Neuronal stem cell (in vitro differentiated cells): ENCODE measurements at regions not wholly inside any gene's neighbourhood (a gene's known extent, or its start where the extent isn't known, plus 50 kb on each side); places are given as distances from the start of the nearest gene placed in this dataset.
A peak's percentile ranks its signal among the peaks of the same experiment; 100 is the strongest.

Experiments used
- DNase-seq: peaks from one replicate; pipeline ENCODE4 v3.0.0-alpha.2; 2013; ENCODE audit warnings: low spot score
- H2AFZ ChIP-seq: one replicate; pipeline ENCODE4 v1.6.1; 2013; ENCODE audit warnings: mild to moderate bottlenecking, low read length, inconsistent platforms
- H2AK5ac ChIP-seq: 2 replicates; pipeline ENCODE4 v1.6.1; 2013; ENCODE audit warnings: low read depth, mild to moderate bottlenecking, inconsistent platforms, low read length, moderate library complexity, mixed read lengths
- H2BK120ac ChIP-seq: 2 replicates; pipeline ENCODE4 v1.6.1; 2013; ENCODE audit warnings: low read depth, mild to moderate bottlenecking, inconsistent platforms, low read length, moderate library complexity, mixed read lengths
- H2BK12ac ChIP-seq: one replicate; pipeline ENCODE4 v1.6.1; 2013; ENCODE audit warnings: low read length, inconsistent platforms
- H2BK15ac ChIP-seq: 2 replicates; pipeline ENCODE4 v1.6.1; 2013; ENCODE audit warnings: mild to moderate bottlenecking, low read length, inconsistent platforms, mixed read lengths
- H2BK5ac ChIP-seq: one replicate; pipeline ENCODE4 v1.6.1; 2013; ENCODE audit warnings: inconsistent platforms, mild to moderate bottlenecking, low read length, moderate library complexity
- H3K14ac ChIP-seq: one replicate; pipeline ENCODE4 v1.6.1; 2013; ENCODE audit warnings: low read length, inconsistent platforms
- H3K18ac ChIP-seq: 2 replicates; pipeline ENCODE4 v1.6.1; 2013; ENCODE audit warnings: low read length, inconsistent platforms
- H3K23ac ChIP-seq: 2 replicates; pipeline ENCODE4 v1.6.1; 2013; ENCODE audit warnings: low read depth, mild to moderate bottlenecking, mixed read lengths, low read length, inconsistent platforms; ENCODE audit not compliant: poor library complexity
- H3K27ac ChIP-seq: replicated peaks from 3 replicates; pipeline ENCODE4 v1.5.1; 2013; ENCODE audit warnings: low read length, inconsistent platforms
- H3K27me3 ChIP-seq, 3 experiments: 2 replicates each; pipeline ENCODE4 v1.6.1; 2013; ENCODE audit warnings: low read length in 3 of 3, mild to moderate bottlenecking in 2 of 3, inconsistent platforms in 1 of 3, low read depth in 1 of 3, mixed read lengths in 1 of 3, moderate library complexity in 1 of 3; ENCODE audit not compliant: control insufficient read depth in 3 of 3, insufficient read depth in 3 of 3
- H3K36me3 ChIP-seq, 2 donors: replicated peaks in 1 of 2; 2 replicates each; pipeline ENCODE4 v1.6.1; 2013; ENCODE audit warnings: low read length in 2 of 2; ENCODE audit not compliant: control insufficient read depth in 2 of 2, insufficient read depth in 2 of 2
- H3K4ac ChIP-seq: 2 replicates; pipeline ENCODE4 v1.6.1; 2013; ENCODE audit warnings: inconsistent platforms, mild to moderate bottlenecking, low read length, moderate library complexity
- H3K4me1 ChIP-seq, 2 donors: 1 replicate in 1 of 2; 2 replicates in 1 of 2; pipeline ENCODE4 v1.6.1; 2013; ENCODE audit warnings: low read length in 2 of 2, low read depth in 1 of 2; ENCODE audit not compliant: control insufficient read depth in 2 of 2, insufficient read depth in 1 of 2
- H3K4me2 ChIP-seq: one replicate; pipeline ENCODE4 v1.6.1; 2013; ENCODE audit warnings: mild to moderate bottlenecking, low read length, inconsistent platforms; ENCODE audit not compliant: insufficient read depth, poor library complexity, severe bottlenecking
- H3K4me3 ChIP-seq, 2 donors: 2 replicates each; pipeline ENCODE4 v1.5.1; 2013; ENCODE audit warnings: low read length in 2 of 2, mild to moderate bottlenecking in 2 of 2, inconsistent platforms in 1 of 2, moderate library complexity in 1 of 2
- H3K79me1 ChIP-seq: one replicate; pipeline ENCODE4 v1.6.1; 2013; ENCODE audit warnings: low read depth, mild to moderate bottlenecking, inconsistent platforms, low read length, moderate library complexity
- H3K9ac ChIP-seq: one replicate; pipeline ENCODE4 v1.6.1; 2013; ENCODE audit warnings: mild to moderate bottlenecking, low read depth, low read length, inconsistent platforms; ENCODE audit not compliant: poor library complexity
- H3K9me3 ChIP-seq, 2 donors: replicated peaks in 1 of 2; 2 replicates each; pipeline versions ENCODE3 to v1.6.1; 2013; ENCODE audit warnings: low read length in 2 of 2, mild to moderate bottlenecking in 2 of 2, inconsistent platforms in 1 of 2, low read depth in 1 of 2, mixed read lengths in 1 of 2, moderate library complexity in 1 of 2; ENCODE audit not compliant: control insufficient read depth in 2 of 2, insufficient read depth in 1 of 2
- H4K8ac ChIP-seq: one replicate; pipeline ENCODE4 v1.6.1; 2013; ENCODE audit warnings: low read depth, mild to moderate bottlenecking, inconsistent platforms, low read length, moderate library complexity
- H4K91ac ChIP-seq: one replicate; pipeline ENCODE4 v1.6.1; 2013; ENCODE audit warnings: low read length, low read depth, mild to moderate bottlenecking, inconsistent platforms; ENCODE audit not compliant: poor library complexity
- WGBS, 2 donors: extraction: QIAGEN DNeasy Blood & Tissue Kit; methylation state at CpG; one replicate each; pipeline ENCODE4 v1.1.7; 2013; ENCODE audit warnings: missing lambda C conversion rate in 2 of 2, mixed read lengths in 1 of 2; ENCODE audit not compliant: insufficient read length in 2 of 2, insufficient replicate concordance in 1 of 2; ENCODE audit errors: extremely low coverage in 2 of 2; 5-methylcytosine and 5-hydroxymethylcytosine counted together

DNA sequence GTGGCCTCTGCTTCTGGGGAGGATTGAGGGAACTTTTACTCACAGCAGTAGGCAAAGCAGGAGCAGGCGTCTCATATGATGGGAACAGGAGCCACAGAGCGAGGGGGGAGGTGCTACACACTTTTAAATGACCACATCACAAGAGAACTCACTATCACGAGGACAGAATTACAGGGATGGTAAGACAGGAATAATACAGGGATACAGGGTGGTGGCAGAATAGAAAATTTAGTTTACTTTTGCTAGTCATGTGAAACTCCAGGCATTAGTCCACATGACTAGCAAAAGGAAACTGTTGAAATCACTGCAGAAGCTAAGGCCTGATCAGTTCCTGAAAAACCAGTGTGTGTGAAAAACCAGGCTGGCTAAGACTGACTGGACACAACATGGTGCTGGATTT, 382.4 kb downstream of the NNT start:
- Histone ChIP-seq H3K79me1 (no peaks in the 10 kb centered on the region), H3K14ac (no peak overlapping the region), H3K18ac (no peak overlapping the region), H4K91ac (no peak overlapping the region), H3K4me1 (peaks cover 0 to 2% of the 10 kb centered on the region in 2 donors), H2BK12ac (no peak overlapping the region), H3K4me2 (no peak overlapping the region), H3K27ac (no peak overlapping the region), H3K4me3 (no peak overlapping the region), H3K36me3 (no peaks in the 10 kb centered on the region), H2BK5ac (no peak overlapping the region), H3K9me3 (no peaks in the 10 kb centered on the region), H4K8ac (no peak overlapping the region), H3K9ac (no peak overlapping the region), H3K27me3 (no peaks in the 10 kb centered on the region), H2BK15ac (no peak overlapping the region), H2AK5ac (no peak overlapping the region), H2BK120ac (no peak overlapping the region), H2AFZ (no peak overlapping the region), H3K23ac (no peak overlapping the region), H3K4ac (no peak overlapping the region)
- no peak for DNase-seq
- WGBS, 2 donors = no CpG with 5 or more reads among the region's 3 CpGs

DNA sequence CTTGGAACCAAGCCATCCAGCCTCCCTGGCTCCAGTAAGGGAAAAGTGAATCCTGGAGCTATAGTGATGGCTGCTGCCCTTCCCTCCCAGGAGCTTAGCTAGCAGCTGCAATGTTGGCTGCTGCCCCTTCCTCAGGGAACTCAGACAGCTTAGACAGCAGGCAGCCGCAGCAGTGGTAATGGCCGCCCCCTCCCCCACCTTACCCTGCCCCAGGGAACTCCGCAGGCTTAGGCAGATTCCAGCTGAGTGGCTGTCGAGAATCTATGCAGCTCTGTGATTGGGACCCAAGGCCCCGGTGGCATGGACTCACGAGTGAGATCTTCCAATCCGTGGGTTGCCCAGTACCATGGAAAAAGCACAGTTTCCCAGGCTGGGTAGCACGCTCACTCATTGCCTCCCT, 378.6 kb downstream of the NNT start:
- no peak overlapping the region for H3K23ac ChIP-seq
- H3K18ac ChIP-seq = peak overlapping the region; percentile 57
- H2AFZ ChIP-seq = peak overlapping the region; percentile 22
- WGBS, 2 donors = no CpG with 5 or more reads among the region's 8 CpGs
- H2BK5ac ChIP-seq = no peak overlapping the region
- H2AK5ac ChIP-seq = no peak overlapping the region
- H2BK12ac ChIP-seq = no peak overlapping the region
- no peak overlapping the region for H2BK15ac ChIP-seq
- H4K8ac ChIP-seq = no peak overlapping the region
- no peaks in the 10 kb centered on the region for H3K27me3 ChIP-seq
- no peak overlapping the region for H3K27ac ChIP-seq
- H3K79me1 ChIP-seq = no peaks in the 10 kb centered on the region
- no peak overlapping the region for H4K91ac ChIP-seq
- DNase-seq = no peak
- no peaks in the 10 kb centered on the region for H3K9me3 ChIP-seq
- no peak overlapping the region for H3K4me2 ChIP-seq
- no peaks in the 10 kb centered on the region for H3K36me3 ChIP-seq
- H2BK120ac ChIP-seq = no peak overlapping the region
- no peak overlapping the region for H3K9ac ChIP-seq
- no peak overlapping the region for H3K14ac ChIP-seq
- H3K4me1 ChIP-seq = peaks cover 0 to 2% of the 10 kb centered on the region in 2 donors
- H3K4me3 ChIP-seq = no peak overlapping the region
- H3K4ac ChIP-seq = no peak overlapping the region

DNA sequence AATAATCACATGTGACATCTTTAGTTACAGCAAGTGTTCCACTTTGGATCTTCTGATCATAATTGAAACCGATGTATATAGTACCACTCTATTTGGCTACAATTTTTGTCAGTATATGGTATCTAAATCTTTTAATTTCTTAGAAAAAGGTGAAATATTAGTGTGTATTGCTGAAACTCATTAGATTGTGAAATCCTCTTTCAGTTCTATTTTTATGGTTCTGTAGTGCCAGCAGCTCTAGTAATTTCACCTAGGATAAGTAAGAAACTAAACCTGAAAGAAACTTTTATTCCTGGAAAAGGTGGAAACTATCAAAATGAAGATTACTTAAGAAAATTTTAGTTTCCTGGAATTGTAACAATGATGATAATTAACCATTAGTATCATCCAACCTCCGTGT, 370.9 kb downstream of the NNT start:
- no peaks in the 10 kb centered on the region for H3K9me3 ChIP-seq

DNA sequence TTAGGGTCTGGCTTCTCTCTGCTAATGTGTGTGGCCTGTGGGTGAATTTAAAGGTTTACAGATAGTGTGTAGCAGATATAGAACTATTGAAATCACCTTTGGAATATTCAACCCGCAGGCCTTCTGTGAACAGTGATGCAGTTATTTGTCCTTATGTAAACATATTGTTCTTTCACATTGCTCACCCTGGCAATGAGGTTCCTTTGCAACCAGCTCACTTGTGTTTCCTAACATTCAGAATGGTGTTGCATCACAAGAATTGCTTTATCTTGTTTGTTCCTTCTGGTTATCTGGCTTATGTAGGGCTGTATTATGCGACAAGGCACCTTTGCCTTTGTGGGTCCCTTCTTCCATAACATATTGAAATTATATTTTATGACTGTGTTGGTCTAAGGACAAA, 370.3 kb downstream of the NNT start:
- DNase-seq = no peak
- H2BK5ac ChIP-seq = no peak overlapping the region
- no CpG with 5 or more reads among the region's 2 CpGs for WGBS, 2 donors
- H3K4me3 ChIP-seq = no peak overlapping the region
- H2AFZ ChIP-seq = no peak overlapping the region
- no peak overlapping the region for H3K18ac ChIP-seq
- no peak overlapping the region for H2AK5ac ChIP-seq
- H4K8ac ChIP-seq = no peak overlapping the region
- H3K4me1 ChIP-seq = peaks cover 0 to 2% of the 10 kb centered on the region in 2 donors
- no peaks in the 10 kb centered on the region for H3K79me1 ChIP-seq
- no peak overlapping the region for H3K4me2 ChIP-seq
- H3K14ac ChIP-seq = no peak overlapping the region
- H3K36me3 ChIP-seq = no peaks in the 10 kb centered on the region
- no peaks in the 10 kb centered on the region for H3K9me3 ChIP-seq
- H3K4ac ChIP-seq = no peak overlapping the region
- no peak overlapping the region for H2BK15ac ChIP-seq
- no peak overlapping the region for H3K23ac ChIP-seq
- H4K91ac ChIP-seq = no peak overlapping the region
- H3K27me3 ChIP-seq = no peaks in the 10 kb centered on the region
- H2BK12ac ChIP-seq = no peak overlapping the region
- no peak overlapping the region for H3K9ac ChIP-seq
- no peak overlapping the region for H2BK120ac ChIP-seq
- H3K27ac ChIP-seq = no peak overlapping the region

More for the DNA sequence above, 370.9 kb downstream of the NNT start:
- no peak overlapping the region for H3K4me3 ChIP-seq
- H2BK15ac ChIP-seq = no peak overlapping the region
- no peak overlapping the region for H2AK5ac ChIP-seq
- no peaks in the 10 kb centered on the region for H3K36me3 ChIP-seq
- H3K79me1 ChIP-seq = no peaks in the 10 kb centered on the region
- no peak overlapping the region for H2BK5ac ChIP-seq
- no peaks in the 10 kb centered on the region for H3K27me3 ChIP-seq
- no peak overlapping the region for H2BK12ac ChIP-seq
- H3K18ac ChIP-seq = no peak overlapping the region
- DNase-seq = no peak
- no peak overlapping the region for H3K9ac ChIP-seq
- H3K14ac ChIP-seq = no peak overlapping the region
- no peak overlapping the region for H4K91ac ChIP-seq
- H3K4me1 ChIP-seq = peaks cover 0 to 2% of the 10 kb centered on the region in 2 donors
- no peak overlapping the region for H2AFZ ChIP-seq
- no peak overlapping the region for H3K4ac ChIP-seq
- H2BK120ac ChIP-seq = no peak overlapping the region
- no peak overlapping the region for H3K23ac ChIP-seq
- H3K4me2 ChIP-seq = no peak overlapping the region
- WGBS, 2 donors = no CpG with 5 or more reads among the region's 2 CpGs
- H3K27ac ChIP-seq = no peak overlapping the region
- H4K8ac ChIP-seq = no peak overlapping the region
